Activated CD4-positive, alpha-beta T cell treated with anti-CD3 and anti-CD28 coated beads for 36 hours (primary cell): ENCODE measurements at regions not wholly inside any gene's neighbourhood (a gene's known extent, or its start where the extent isn't known, plus 50 kb on each side); places are given as distances from the start of the nearest gene placed in this dataset.

ENCODE experiments used
- ATAC-seq: fragments of 200-7000 bp; cut with Tn5 transposase; one replicate; pipeline ENCODE4 v1.10.0; 2021; ENCODE audit warnings: mild to moderate bottlenecking, moderate library complexity
- CTCF ChIA-PET: fragments of 350-600 bp; sonication (Branson Sonifier 250); formaldehyde crosslinking; loops from one replicate; lab custom pipeline; 2021; ENCODE audit warnings: antibody characterized with exemption; lab: Charles Lee
- POLR2A ChIA-PET: fragments of 350-600 bp; sonication (Branson Sonifier 250); formaldehyde crosslinking; loops from one replicate; lab custom pipeline; 2021; ENCODE audit warnings: antibody characterized with exemption, inconsistent platforms; lab: Charles Lee
- DNase-seq: peaks from one replicate; pipeline ENCODE4 v3.0.0-alpha.2; 2020
- H3K27ac Mint-ChIP-seq: one replicate; pipeline ENCODE4 v1.8.0; 2021; ENCODE audit warnings: mixed read lengths
- H3K27me3 Mint-ChIP-seq: one replicate; pipeline ENCODE4 v1.8.0; 2021; ENCODE audit warnings: mixed read lengths
- H3K36me3 Mint-ChIP-seq: one replicate; pipeline ENCODE4 v1.8.0; 2021; ENCODE audit warnings: low read depth, mixed read lengths
- H3K4me1 Mint-ChIP-seq: one replicate; pipeline ENCODE4 v1.8.0; 2021; ENCODE audit warnings: mixed read lengths
- H3K4me3 Mint-ChIP-seq: one replicate; pipeline ENCODE4 v1.8.0; 2021; ENCODE audit warnings: mild to moderate bottlenecking, moderate library complexity, mixed read lengths
- H3K9me3 Mint-ChIP-seq: one replicate; pipeline ENCODE4 v1.8.0; 2021; ENCODE audit warnings: low read depth, mixed read lengths
- intact Hi-C, 2 experiments: fragments of 100-400 bp; cut with DNase I in 1 of 2; cut with micrococcal nuclease in 1 of 2; formaldehyde crosslinking; loops; one replicate each; pipeline versions ENCODE4 v1.14.2 to v1.15.1; 2022 to 2024; cut with DNase I, micrococcal nuclease

- intact Hi-C loops = no loop called here
- ChIA-PET POLR2A (no interaction called here), CTCF (no interaction called here)
- Mint-ChIP-seq H3K27me3 (peaks cover 2% of the 10 kb centered on the region), H3K27ac (no peak overlapping the region), H3K9me3 (peaks cover 14% of the 10 kb centered on the region), H3K4me3 (no peak overlapping the region), H3K36me3 (no peaks in the 10 kb centered on the region), H3K4me1 (no peaks in the 10 kb centered on the region)
- no peak for ATAC-seq
- DNase-seq = no peak
Measured at GRCh38 chr20:6209093-6209492, 86.3 kb upstream of the FERMT1 start.

GRCh38 chr20:6200092-6200491, 77.3 kb upstream of the FERMT1 start:
- ATAC-seq (no peak), DNase-seq (no peak)
- CTCF ChIA-PET = no interaction called here
- Mint-ChIP-seq H3K27me3 (peaks cover 10% of the 10 kb centered on the region), H3K27ac (no peak overlapping the region), H3K9me3 (peaks cover 3% of the 10 kb centered on the region), H3K4me1 (no peaks in the 10 kb centered on the region), H3K36me3 (no peaks in the 10 kb centered on the region), H3K4me3 (no peak overlapping the region)
- POLR2A ChIA-PET = no interaction called here
- intact Hi-C loops = no loop called here

GRCh38 chr20:6185268-6185667, 62.4 kb upstream of the FERMT1 start:
- intact Hi-C loops = no loop called here
- H3K4me3 Mint-ChIP-seq = no peak overlapping the region
- DNase-seq (no peak), ATAC-seq (no peak)
- H3K4me1 Mint-ChIP-seq = no peaks in the 10 kb centered on the region
- no peaks in the 10 kb centered on the region for H3K9me3 Mint-ChIP-seq
- H3K27me3 Mint-ChIP-seq = peaks cover 16% of the 10 kb centered on the region
- no peaks in the 10 kb centered on the region for H3K36me3 Mint-ChIP-seq
- no peak overlapping the region for H3K27ac Mint-ChIP-seq
- ChIA-PET CTCF (interaction anchor here (1.3 to 1.4 kb wide), 2 partner anchors 9 to 36 kb away, joined by 4 read pairs; no protein-coding TSS in a partner anchor), POLR2A (no interaction called here)

- intact Hi-C loops = no loop called here
- no peaks in the 10 kb centered on the region for H3K4me1 Mint-ChIP-seq
- no peak overlapping the region for H3K4me3 Mint-ChIP-seq
- no peaks in the 10 kb centered on the region for H3K36me3 Mint-ChIP-seq
- CTCF ChIA-PET = interaction anchor here (1.3 kb wide), 1 partner anchor 8 kb away, joined by 4 read pairs; no protein-coding TSS in a partner anchor
- H3K27ac Mint-ChIP-seq = no peak overlapping the region
- H3K9me3 Mint-ChIP-seq = no peaks in the 10 kb centered on the region
- H3K27me3 Mint-ChIP-seq = peaks cover 16% of the 10 kb centered on the region
- ATAC-seq (no peak), DNase-seq (no peak)
- POLR2A ChIA-PET = no interaction called here
Measured at GRCh38 chr20:6184086-6184485, 61.3 kb upstream of the FERMT1 start.

- CTCF ChIA-PET = interaction anchor here (0.6 kb wide), 1 partner anchor 23 kb away, joined by 3 read pairs; no protein-coding TSS in a partner anchor
- intact Hi-C loops = no loop called here
Measured at GRCh38 chr20:6180531-6180930, 57.7 kb upstream of the FERMT1 start.

GRCh38 chr20:6178537-6178936, 55.7 kb upstream of the FERMT1 start:
- H3K27me3 Mint-ChIP-seq = peaks cover 12% of the 10 kb centered on the region
- H3K27ac Mint-ChIP-seq = no peak overlapping the region
- ATAC-seq (no peak), DNase-seq (no peak)
- H3K4me1 Mint-ChIP-seq = no peaks in the 10 kb centered on the region
- no peaks in the 10 kb centered on the region for H3K36me3 Mint-ChIP-seq
- ChIA-PET POLR2A (interaction anchor here (0.6 kb wide), 1 partner anchor 194 kb away, joined by 3 read pairs; no protein-coding TSS in a partner anchor), CTCF (no interaction called here)
- H3K9me3 Mint-ChIP-seq = no peaks in the 10 kb centered on the region
- H3K4me3 Mint-ChIP-seq = no peak overlapping the region
- intact Hi-C loops = no loop called here

More at GRCh38 chr20:6180531-6180930, 57.7 kb upstream of the FERMT1 start:
- Mint-ChIP-seq H3K9me3 (no peaks in the 10 kb centered on the region), H3K27me3 (peaks cover 9% of the 10 kb centered on the region), H3K36me3 (no peaks in the 10 kb centered on the region), H3K4me1 (no peaks in the 10 kb centered on the region), H3K4me3 (no peak overlapping the region), H3K27ac (no peak overlapping the region)
- no peak for ATAC-seq
- no peak for DNase-seq
- POLR2A ChIA-PET = no interaction called here

GRCh38 chr20:6173481-6173880, 50.7 kb upstream of the FERMT1 start:
- Mint-ChIP-seq H3K4me3 (no peak overlapping the region), H3K36me3 (no peaks in the 10 kb centered on the region), H3K4me1 (no peaks in the 10 kb centered on the region), H3K27me3 (peaks cover 6% of the 10 kb centered on the region), H3K27ac (no peak overlapping the region), H3K9me3 (peaks cover 4% of the 10 kb centered on the region)
- POLR2A ChIA-PET = no interaction called here
- DNase-seq (no peak), ATAC-seq (no peak)
- CTCF ChIA-PET = no interaction called here
- intact Hi-C loops = no loop called here
